Loucy (cell line): ENCODE measurements at regions not wholly inside any gene's neighbourhood (a gene's known extent, or its start where the extent isn't known, plus 50 kb on each side); places are given as distances from the start of the nearest gene placed in this dataset.

Experiments used
- CTCF ChIP-seq: fragments of 200-600 bp; sonication (generic); conservative IDR thresholded peaks from 2 replicates; pipeline ENCODE4 v1.5.1; 2014; ENCODE audit warnings: mild to moderate bottlenecking, antibody characterized with exemption, low read length
- EZH2phosphoT487 ChIP-seq: fragments of 200-600 bp; IDR thresholded peaks from 2 replicates; pipeline ENCODE4 v1.6.1; 2018; ENCODE audit warnings: antibody characterized with exemption, mild to moderate bottlenecking, moderate library complexity, borderline replicate concordance

GRCh38 chr9:129401623-129402370 is 219.1 kb downstream of the C9orf50 start:
- TF ChIP-seq CTCF (no peak), EZH2phosphoT487 (no peak)
